Activated CD4-positive, alpha-beta T cell treated with anti-CD3 and anti-CD28 coated beads, Interleukin-2, amount 10 ng/mL, durations not matched to agents 24 days and 14 days (primary cell): ENCODE measurements at regions not wholly inside any gene's neighbourhood (a gene's known extent, or its start where the extent isn't known, plus 50 kb on each side); places are given as distances from the start of the nearest gene placed in this dataset.

Experiments
- DNase-seq: peaks from one replicate; pipeline ENCODE4 v3.0.0; 2022
- H3K27ac Mint-ChIP-seq: one replicate; pipeline ENCODE4 v1.8.0; 2022; ENCODE audit warnings: mild to moderate bottlenecking, mixed read lengths
- H3K27me3 Mint-ChIP-seq: one replicate; pipeline ENCODE4 v1.8.0; 2022; ENCODE audit warnings: mixed read lengths
- H3K36me3 Mint-ChIP-seq: one replicate; pipeline ENCODE4 v1.8.0; 2022; ENCODE audit warnings: low read depth, mild to moderate bottlenecking, mixed read lengths
- H3K4me1 Mint-ChIP-seq: one replicate; pipeline ENCODE4 v1.8.0; 2021; ENCODE audit warnings: mixed read lengths
- H3K4me3 Mint-ChIP-seq: one replicate; pipeline ENCODE4 v1.8.0; 2022; ENCODE audit warnings: mild to moderate bottlenecking, moderate library complexity, mixed read lengths
- H3K9me3 Mint-ChIP-seq: one replicate; pipeline ENCODE4 v1.8.0; 2021; ENCODE audit warnings: mixed read lengths
- intact Hi-C: fragments of 100-400 bp; cut with micrococcal nuclease; formaldehyde crosslinking; loops from one replicate; pipeline ENCODE4 v1.15.1; 2023

DNA sequence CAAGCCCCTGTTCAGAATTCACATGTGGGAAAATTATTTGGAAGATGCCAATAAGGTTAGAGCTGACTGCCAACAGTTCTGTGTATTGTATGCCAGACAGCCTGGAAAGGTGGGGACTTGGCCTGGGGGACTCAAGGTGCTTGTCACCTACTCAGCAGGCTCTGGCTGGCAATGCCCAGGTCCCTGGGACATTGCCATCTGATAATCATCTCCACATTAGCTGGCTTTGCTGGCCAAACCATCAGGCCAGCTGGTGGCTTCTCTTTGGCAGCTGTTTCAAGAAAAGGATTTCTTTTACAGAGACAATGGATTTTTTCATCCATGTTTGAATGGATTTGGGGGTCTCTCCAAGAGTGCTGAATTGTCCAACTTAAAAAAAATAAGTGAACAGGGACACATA lies 165.2 kb downstream of the BRMS1L start:
- no peaks in the 10 kb centered on the region for H3K4me1 Mint-ChIP-seq

GRCh38 chr14:35989736-35990135 lies 163.6 kb downstream of the BRMS1L start:
- intact Hi-C loops: no loop called here
- H3K4me3 Mint-ChIP-seq: no peak overlapping the region

More for the DNA sequence above, 165.2 kb downstream of the BRMS1L start:
- H3K9me3 Mint-ChIP-seq: no peaks in the 10 kb centered on the region
- no peak for DNase-seq
- no peaks in the 10 kb centered on the region for H3K36me3 Mint-ChIP-seq
- intact Hi-C loops: no loop called here
- peaks cover 4% of the 10 kb centered on the region for H3K27me3 Mint-ChIP-seq
- H3K27ac Mint-ChIP-seq: no peak overlapping the region
- no peak overlapping the region for H3K4me3 Mint-ChIP-seq

GRCh38 chr14:35988972-35989690 lies 163.0 kb downstream of the BRMS1L start:
- intact Hi-C loops: no loop called here
- Mint-ChIP-seq H3K4me3 (no peak overlapping the region), H3K36me3 (no peaks in the 10 kb centered on the region), H3K27ac (no peak overlapping the region), H3K4me1 (no peaks in the 10 kb centered on the region), H3K27me3 (peaks cover 2% of the 10 kb centered on the region), H3K9me3 (no peaks in the 10 kb centered on the region)
- no peak for DNase-seq

More at GRCh38 chr14:35989736-35990135, 163.6 kb downstream of the BRMS1L start:
- Mint-ChIP-seq H3K36me3 (no peaks in the 10 kb centered on the region), H3K27me3 (peaks cover 2% of the 10 kb centered on the region), H3K4me1 (no peaks in the 10 kb centered on the region), H3K9me3 (no peaks in the 10 kb centered on the region), H3K27ac (no peak overlapping the region)
- no peak for DNase-seq

DNA sequence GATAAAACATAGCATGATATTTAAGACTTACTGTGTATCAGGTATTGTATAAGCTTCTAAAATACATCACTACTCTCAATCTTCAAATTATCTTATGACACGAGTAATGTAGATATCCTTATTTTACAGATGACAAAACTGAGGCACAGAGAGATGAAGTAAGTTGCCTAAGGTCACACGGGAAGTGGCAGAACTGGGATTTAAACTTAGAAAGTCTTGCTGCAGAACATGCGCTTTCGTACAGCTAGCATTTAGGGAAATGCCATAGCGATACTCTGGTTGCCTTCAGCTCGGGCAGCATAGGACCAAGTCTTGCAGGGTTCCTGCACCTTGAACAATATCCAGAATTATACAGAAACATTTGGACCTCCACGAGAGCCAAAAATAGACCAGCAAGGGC lies 162.4 kb downstream of the BRMS1L start:
- Mint-ChIP-seq H3K27me3 (peaks cover 2% of the 10 kb centered on the region), H3K9me3 (no peaks in the 10 kb centered on the region), H3K4me1 (no peaks in the 10 kb centered on the region), H3K36me3 (no peaks in the 10 kb centered on the region), H3K4me3 (no peak overlapping the region), H3K27ac (no peak overlapping the region)
- no peak for DNase-seq
- intact Hi-C loops: no loop called here

GRCh38 chr14:35987731-35988130 lies 161.6 kb downstream of the BRMS1L start:
- Mint-ChIP-seq H3K4me3 (no peak overlapping the region), H3K9me3 (no peaks in the 10 kb centered on the region), H3K27ac (no peak overlapping the region), H3K36me3 (no peaks in the 10 kb centered on the region), H3K4me1 (no peaks in the 10 kb centered on the region), H3K27me3 (peaks cover 2% of the 10 kb centered on the region)
- intact Hi-C loops: no loop called here
- no peak for DNase-seq

- H3K36me3 Mint-ChIP-seq: no peaks in the 10 kb centered on the region
- H3K27ac Mint-ChIP-seq: no peak overlapping the region
- H3K4me3 Mint-ChIP-seq: no peak overlapping the region
- intact Hi-C loops: no loop called here
- DNase-seq: no peak
- no peaks in the 10 kb centered on the region for H3K4me1 Mint-ChIP-seq
- no peaks in the 10 kb centered on the region for H3K9me3 Mint-ChIP-seq
- peaks cover 2% of the 10 kb centered on the region for H3K27me3 Mint-ChIP-seq
Measured at GRCh38 chr14:35986219-35986573, 160.1 kb downstream of the BRMS1L start.

DNA sequence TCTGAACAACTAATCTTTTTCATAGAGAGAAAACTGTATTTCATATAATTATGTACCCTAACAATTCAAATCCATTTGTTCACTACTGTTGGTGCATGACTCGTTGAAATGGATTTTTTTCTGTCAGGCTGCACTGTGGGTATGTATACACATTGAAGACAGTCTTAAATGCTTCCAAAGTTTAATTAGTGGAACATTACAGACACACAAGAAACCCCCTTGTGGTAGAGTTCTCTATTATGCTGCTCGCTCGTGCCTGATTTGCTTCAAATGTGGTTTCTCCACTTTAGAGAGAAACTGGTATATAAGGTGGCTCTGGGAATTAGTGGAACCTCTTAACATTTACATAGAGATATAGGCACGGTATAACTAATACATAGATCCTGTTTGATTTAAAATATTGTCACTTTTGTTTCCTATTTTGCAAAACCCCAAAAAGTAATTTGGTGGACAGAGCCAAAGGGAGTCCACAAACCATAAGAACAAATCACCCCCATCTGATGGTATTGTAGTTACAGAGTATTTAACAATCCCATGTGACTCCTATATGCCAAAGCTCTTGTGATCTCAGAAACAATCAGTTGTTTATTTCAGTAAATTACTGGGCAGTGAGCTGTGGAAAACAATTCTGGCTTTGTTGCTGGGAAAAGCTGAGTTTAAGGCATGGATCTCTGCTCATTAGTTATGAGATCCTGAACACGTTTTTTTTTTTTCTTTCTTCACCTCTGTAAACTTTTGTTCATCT lies 159.5 kb downstream of the BRMS1L start:
- Mint-ChIP-seq H3K9me3 (no peaks in the 10 kb centered on the region), H3K4me1 (no peaks in the 10 kb centered on the region), H3K4me3 (no peak overlapping the region), H3K27ac (no peak overlapping the region), H3K36me3 (no peaks in the 10 kb centered on the region), H3K27me3 (peaks cover 2% of the 10 kb centered on the region)
- DNase-seq: no peak
- intact Hi-C loops: no loop called here

DNA sequence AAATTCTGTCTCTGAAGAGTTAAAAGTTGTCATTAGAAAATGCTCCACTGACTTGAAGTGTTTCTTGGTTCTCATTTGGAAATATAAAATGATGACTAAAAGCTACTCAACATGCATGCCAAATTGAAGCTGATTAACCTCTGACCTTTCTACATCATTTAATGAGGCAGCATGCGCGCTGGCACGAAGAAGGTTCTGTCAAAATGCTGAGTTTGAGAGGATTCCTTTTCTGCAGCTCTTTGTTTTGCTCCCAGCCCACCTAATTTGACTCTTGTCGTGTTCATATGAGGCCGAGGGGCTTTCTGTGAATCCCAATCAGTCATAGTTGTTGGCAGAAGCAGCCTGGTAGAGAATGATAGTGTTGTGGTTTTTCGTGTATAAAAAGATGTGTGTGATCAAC lies 153.4 kb downstream of the BRMS1L start:
- intact Hi-C loops: no loop called here
- no peaks in the 10 kb centered on the region for H3K4me1 Mint-ChIP-seq
- H3K27ac Mint-ChIP-seq: no peak overlapping the region
- no peak for DNase-seq
- no peaks in the 10 kb centered on the region for H3K27me3 Mint-ChIP-seq
- H3K4me3 Mint-ChIP-seq: no peak overlapping the region
- no peaks in the 10 kb centered on the region for H3K9me3 Mint-ChIP-seq
- H3K36me3 Mint-ChIP-seq: no peaks in the 10 kb centered on the region

DNA sequence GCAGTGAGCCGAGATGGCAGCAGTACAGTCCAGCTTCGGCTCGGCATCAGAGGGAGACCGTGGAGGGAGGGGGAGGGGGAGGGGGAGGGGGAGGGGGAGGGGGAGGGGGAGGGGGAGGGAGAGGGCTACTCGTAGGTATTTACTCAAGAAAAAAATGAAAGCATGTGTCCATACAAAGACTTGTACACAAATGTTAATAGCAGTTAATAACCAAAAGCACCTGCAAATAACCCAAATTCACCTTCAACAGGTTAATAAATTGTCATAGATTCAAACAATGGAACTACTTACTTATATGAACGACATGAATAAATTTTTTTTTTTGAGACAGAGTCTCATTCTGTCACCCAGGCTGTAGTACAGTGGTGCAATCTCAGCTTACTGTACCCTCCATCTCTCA lies 152.4 kb downstream of the BRMS1L start:
- Mint-ChIP-seq H3K4me1 (no peaks in the 10 kb centered on the region), H3K9me3 (no peaks in the 10 kb centered on the region), H3K4me3 (no peak overlapping the region), H3K36me3 (no peaks in the 10 kb centered on the region), H3K27me3 (no peaks in the 10 kb centered on the region), H3K27ac (no peak overlapping the region)
- DNase-seq: no peak
- intact Hi-C loops: no loop called here

GRCh38 chr14:35975814-35976213 lies 149.7 kb downstream of the BRMS1L start:
- intact Hi-C loops: no loop called here
- H3K27me3 Mint-ChIP-seq: peaks cover 2% of the 10 kb centered on the region
- no peaks in the 10 kb centered on the region for H3K9me3 Mint-ChIP-seq
- no peak for DNase-seq
- no peaks in the 10 kb centered on the region for H3K36me3 Mint-ChIP-seq
- no peak overlapping the region for H3K4me3 Mint-ChIP-seq
- H3K4me1 Mint-ChIP-seq: no peaks in the 10 kb centered on the region
- no peak overlapping the region for H3K27ac Mint-ChIP-seq

DNA sequence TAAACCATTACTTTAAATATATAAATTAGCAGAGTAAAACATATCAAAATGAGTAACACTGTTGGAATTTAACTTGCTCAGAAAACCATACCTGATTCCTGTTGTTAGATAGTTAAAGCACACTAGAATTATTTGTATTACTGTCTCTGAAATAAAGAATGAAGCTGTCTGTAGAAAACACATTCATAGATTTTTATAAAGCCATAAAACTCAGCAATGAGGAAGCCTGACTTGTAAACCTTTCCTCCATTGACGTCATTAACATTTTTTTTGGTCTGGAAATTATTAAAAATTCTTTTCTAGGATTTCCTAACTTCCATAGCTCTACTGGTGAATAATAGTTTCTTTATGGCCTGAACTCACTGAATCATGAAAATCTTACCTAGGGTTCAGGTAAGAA lies 147.6 kb downstream of the BRMS1L start:
- peaks cover 2% of the 10 kb centered on the region for H3K27me3 Mint-ChIP-seq
- DNase-seq: no peak
- intact Hi-C loops: no loop called here
- H3K9me3 Mint-ChIP-seq: no peaks in the 10 kb centered on the region
- H3K36me3 Mint-ChIP-seq: no peaks in the 10 kb centered on the region
- no peaks in the 10 kb centered on the region for H3K4me1 Mint-ChIP-seq
- H3K4me3 Mint-ChIP-seq: no peak overlapping the region
- H3K27ac Mint-ChIP-seq: no peak overlapping the region

GRCh38 chr14:35971965-35972630 lies 146.0 kb downstream of the BRMS1L start:
- H3K27me3 Mint-ChIP-seq: peaks cover 2% of the 10 kb centered on the region
- intact Hi-C loops: no loop called here
- H3K4me1 Mint-ChIP-seq: no peaks in the 10 kb centered on the region
- no peak overlapping the region for H3K27ac Mint-ChIP-seq
- DNase-seq: no peak
- no peaks in the 10 kb centered on the region for H3K36me3 Mint-ChIP-seq
- no peak overlapping the region for H3K4me3 Mint-ChIP-seq
- H3K9me3 Mint-ChIP-seq: no peaks in the 10 kb centered on the region

DNA sequence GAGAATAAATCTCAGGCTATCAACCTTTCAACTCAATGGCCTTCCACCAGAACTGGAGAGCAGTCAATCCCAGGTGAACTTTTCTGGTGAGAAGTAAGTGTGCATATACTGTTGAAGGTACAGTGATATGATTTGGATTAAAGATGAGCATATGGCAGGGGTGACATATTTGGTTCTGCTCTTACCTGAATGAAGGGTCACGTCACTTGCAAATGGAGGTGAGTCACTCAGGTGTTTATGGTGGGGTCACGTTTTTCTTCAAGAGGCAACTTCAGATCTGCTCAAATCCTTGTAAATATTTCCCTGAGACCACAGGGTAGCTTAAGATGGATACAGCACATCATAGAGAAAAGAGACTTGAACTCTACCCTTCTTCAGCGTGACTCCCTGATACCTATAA lies 143.2 kb downstream of the BRMS1L start:
- Mint-ChIP-seq H3K27me3 (peaks cover 2% of the 10 kb centered on the region), H3K4me1 (no peaks in the 10 kb centered on the region), H3K36me3 (no peaks in the 10 kb centered on the region), H3K9me3 (no peaks in the 10 kb centered on the region), H3K27ac (no peak overlapping the region), H3K4me3 (no peak overlapping the region)
- DNase-seq: no peak
- intact Hi-C loops: no loop called here

DNA sequence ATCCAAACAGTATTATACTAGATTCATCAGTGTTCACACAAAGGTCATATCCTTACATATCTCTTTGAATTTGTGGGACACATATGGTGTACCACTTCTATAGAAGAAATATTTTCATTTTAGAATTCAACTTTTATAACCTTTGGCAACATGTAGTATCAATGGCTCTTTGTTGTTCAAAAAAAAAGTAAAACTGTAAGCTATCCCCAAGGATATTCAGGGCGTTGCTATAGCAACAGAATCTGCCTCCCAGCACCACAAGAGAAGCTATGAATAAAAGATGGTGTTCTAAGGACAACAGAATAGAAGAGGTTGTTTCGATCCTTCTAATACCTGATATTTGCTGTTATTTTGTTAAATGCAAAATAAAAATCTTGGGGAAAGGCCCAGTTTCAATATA lies 139.3 kb downstream of the BRMS1L start:
- Mint-ChIP-seq H3K4me3 (no peak overlapping the region), H3K36me3 (no peaks in the 10 kb centered on the region), H3K27me3 (no peaks in the 10 kb centered on the region), H3K9me3 (no peaks in the 10 kb centered on the region), H3K27ac (no peak overlapping the region), H3K4me1 (no peaks in the 10 kb centered on the region)
- no peak for DNase-seq
- intact Hi-C loops: no loop called here
